NB4 (cell line): ENCODE measurements at regions not wholly inside any gene's neighbourhood (a gene's known extent, or its start where the extent isn't known, plus 50 kb on each side); places are given as distances from the start of the nearest gene placed in this dataset.

ENCODE experiments used
- CTCF ChIP-seq: IDR thresholded peaks from one replicate; pipeline ENCODE4 v1.5.1; 2012; ENCODE audit warnings: low read depth, low read length
- MAX ChIP-seq: IDR thresholded peaks from 2 replicates; pipeline ENCODE4 v1.6.1; 2011; ENCODE audit warnings: low read depth, low read length
- POLR2A ChIP-seq: IDR thresholded peaks from 2 replicates; pipeline ENCODE4 v1.6.1; 2011; ENCODE audit warnings: mild to moderate bottlenecking; ENCODE audit not compliant: insufficient read length; ENCODE audit errors: extremely low read depth

DNA sequence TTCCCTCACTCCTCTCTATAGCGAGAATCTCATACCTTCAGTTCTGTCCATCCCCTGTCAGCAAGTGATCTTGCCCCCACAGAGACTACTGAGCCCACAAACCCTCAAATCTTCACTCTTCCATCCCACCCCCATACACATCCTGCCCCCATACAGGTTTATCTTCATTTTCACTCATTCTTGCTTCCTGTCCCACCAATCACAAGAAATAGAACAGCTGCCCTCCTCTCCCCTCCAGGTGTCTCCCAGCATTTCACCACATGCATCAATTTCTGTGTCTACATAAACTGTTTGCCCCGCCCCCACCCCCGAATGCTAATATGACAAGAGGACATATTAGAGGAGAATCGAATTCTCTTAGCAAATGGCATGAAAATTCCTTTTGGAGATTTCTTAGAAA, 54.9 kb upstream of the CARMIL1 start:
- TF ChIP-seq CTCF: no peak
- TF ChIP-seq POLR2A: no peak
- TF ChIP-seq MAX: no peak
